OCI-M2 (cell line): ENCODE measurements at regions not wholly inside any gene's neighbourhood (a gene's known extent, or its start where the extent isn't known, plus 50 kb on each side); places are given as distances from the start of the nearest gene placed in this dataset.
A peak's percentile ranks its signal among the peaks of the same experiment; 100 is the strongest.
"Not testable (repeated sequence)": the region's sequence is repeated elsewhere in the genome, so short reads cannot be mapped to it uniquely, and the experiment has no call there.

ENCODE experiments used
- DNase-seq: peaks from one replicate; lab custom pipeline; 2025; ENCODE audit not compliant: unreplicated experiment; lab: John Stamatoyannopoulos, UW

DNA sequence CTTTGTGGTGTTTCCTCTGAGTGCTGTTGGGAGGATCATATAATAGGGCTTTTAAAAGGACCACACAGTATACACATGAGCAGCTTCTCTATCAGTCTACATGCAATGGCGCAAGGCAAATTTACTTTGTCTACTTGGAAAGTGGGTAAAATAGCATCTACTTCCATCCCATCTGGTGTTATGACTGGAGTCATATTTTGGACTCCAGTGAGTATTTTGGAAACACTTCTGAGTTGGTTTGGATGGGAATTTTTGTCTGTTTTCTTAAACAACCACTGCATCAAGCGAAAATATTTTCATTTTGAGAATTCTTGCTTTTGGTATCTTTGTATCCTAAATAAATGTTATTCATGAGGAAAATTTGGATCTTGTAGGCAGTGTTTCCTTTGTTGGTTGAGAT lies 220.8 kb downstream of the NMUR2 start:
- no peak for DNase-seq

DNA sequence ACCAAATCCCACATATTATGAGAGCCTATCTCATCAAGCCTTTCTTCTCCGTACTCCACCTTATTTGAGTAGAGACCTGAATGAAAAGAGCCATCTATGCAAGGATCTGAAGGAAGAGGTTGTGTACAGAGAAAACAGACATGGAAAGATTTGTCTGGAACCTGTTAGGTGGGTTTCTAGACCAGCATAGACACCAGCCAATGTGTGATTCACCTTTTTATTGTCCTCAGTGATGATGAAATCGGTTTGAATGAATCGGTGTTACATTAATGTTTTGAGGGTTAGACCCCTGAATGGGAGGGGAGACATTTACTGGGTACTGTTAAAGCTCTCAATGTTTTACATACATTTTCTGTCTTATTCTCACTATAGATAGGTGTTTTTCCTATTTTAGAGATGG lies 223.6 kb downstream of the NMUR2 start:
- DNase-seq = no peak

DNA sequence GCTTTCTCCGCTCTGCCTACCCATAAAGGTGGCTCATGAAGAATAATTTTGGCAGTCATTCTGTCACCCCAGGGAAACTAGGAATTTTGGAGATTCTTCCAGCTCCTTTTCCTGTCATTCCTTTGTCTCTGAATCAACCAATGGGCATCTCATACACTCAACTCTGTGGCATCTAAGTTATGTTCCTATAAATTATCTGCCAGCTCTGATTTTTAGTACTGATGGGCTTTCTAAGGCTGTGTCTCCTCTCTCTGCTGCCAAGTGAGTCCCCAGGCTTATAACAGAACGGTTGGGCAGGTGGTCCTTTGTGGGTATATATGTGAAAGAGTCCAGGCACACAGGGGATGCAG lies 226.8 kb downstream of the NMUR2 start:
- DNase-seq = no peak

DNA sequence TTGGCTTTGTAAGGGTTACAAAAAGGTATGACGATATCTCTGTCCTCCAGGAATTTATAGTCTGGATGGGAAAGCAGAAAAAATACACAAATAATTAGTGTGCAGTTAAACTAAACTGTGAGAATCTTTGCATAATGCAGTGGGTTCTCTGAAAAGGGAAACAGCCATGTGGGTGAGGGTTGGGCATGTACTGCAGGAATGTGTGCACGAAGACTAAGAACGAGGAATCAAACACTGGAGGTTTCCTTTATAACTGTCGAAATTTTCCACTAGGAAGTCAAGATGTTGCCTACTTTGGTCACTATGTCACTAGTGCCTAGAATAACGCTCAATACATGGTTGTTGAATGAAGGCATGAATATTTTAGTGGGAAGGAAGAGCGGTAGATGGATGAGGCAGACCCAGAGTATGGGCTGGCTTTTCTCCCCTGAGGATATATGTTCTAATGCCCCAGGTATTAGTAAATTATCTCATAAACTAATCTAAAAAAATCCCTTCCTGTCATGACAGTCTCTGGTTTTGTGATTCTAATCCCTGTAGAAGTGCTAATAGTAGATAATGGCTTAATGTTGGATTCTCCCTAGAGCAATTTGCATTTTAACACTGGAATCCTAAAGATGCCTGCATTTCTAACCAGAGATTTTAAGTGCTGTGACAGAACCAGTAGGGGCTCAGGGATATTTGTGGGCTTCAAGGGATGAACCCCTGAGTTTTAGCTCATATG lies 227.3 kb downstream of the NMUR2 start:
- DNase-seq = no peak

DNA sequence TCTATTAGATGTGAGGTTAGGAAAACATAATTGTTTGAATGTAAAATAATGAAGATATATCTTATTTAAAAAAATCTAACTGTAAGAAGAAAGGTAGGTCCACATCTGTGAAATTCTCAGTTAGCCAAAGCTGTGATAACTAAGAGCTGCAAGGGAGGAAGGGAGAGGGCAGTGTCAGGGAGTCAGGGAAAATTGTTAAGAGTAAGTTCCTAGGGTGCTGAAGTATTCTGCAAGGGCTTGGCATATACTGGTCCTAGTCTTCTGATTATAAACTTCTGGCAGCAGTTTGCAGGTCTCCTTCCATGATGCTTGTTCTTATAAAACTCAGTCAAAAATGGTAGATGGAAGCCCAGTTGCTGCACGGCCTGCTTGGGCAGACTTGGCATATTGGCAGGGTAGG lies 233.2 kb downstream of the NMUR2 start:
- no peak for DNase-seq

DNA sequence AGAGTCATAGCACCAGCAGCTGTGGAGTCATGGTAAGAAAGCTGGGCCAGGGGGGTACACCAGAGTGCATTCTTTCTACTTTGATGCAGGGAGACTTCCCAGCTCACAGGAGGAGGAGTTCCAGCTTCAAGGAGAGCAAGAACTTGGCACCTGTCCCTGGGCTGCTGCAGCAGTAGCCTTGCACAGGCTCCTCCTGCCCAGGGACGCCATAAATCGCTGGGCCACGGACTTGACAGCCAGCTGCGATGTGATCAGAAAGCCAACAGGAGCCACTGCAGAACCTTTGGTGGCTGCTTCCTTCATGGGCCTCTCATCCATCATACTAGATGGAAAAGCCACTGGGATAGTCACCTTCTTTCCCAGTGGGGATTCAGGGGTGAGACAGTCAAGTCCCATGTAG lies 234.7 kb downstream of the NMUR2 start:
- no peak for DNase-seq

DNA sequence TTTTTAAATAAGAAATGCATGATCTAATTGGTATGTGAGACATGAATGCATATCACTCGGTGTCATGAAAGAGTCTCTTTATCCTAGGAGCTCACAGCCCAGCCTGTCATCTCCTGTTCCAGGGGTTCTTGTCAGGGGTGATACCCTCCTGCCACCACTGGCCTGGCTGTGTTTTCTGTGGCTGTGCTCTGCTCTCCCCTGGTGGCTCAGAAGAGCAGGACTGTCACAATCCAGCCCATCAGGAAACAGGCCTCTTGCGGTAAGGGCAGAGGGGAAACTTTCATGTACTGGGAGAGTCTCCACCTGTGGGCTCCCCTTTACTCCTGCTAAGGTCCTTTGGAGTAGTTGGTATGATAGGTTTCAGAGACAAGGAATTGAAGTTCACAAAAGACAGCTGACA lies 240.2 kb upstream of the GLRA1 start:
- no peak for DNase-seq

DNA sequence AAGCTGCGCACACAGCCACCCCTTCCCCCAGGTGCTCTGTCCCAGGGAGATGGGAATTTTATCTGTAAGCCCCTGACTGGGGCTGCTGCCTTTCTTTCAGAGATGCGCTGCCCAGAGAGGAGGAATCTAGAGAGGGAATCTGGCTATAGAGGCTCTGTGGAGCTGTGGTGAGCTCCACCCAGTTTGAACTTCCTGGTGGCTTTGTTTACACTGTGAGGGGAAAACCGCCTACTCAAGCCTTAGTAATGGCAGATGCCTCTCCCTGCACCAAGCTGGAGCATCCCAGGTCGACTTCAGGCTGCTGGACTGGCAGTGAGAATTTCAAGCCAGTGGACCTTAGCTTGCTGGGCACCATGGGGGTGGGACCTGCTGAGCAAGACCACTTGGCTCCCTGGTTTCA lies 235.2 kb upstream of the GLRA1 start:
- DNase-seq = not testable (repeated sequence)

DNA sequence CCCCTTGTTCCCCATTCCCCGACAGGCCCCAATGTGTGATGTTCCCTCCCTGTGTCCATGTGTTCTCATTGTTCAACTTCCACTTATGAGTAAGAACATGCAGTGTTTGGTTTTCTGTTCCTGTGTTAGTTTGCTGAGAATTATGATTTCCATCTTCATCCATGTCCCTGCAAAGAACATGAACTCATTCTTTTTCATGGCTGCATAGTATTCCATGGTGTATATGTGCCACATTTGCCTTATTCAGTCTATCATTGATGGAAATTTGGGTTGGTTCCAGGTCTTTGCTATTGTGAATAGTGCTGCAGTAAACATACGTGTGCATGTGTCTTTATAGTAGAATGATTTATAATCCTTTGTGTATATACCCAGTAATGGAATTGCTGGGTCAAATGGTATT lies 229.8 kb upstream of the GLRA1 start:
- DNase-seq = not testable (repeated sequence)

DNA sequence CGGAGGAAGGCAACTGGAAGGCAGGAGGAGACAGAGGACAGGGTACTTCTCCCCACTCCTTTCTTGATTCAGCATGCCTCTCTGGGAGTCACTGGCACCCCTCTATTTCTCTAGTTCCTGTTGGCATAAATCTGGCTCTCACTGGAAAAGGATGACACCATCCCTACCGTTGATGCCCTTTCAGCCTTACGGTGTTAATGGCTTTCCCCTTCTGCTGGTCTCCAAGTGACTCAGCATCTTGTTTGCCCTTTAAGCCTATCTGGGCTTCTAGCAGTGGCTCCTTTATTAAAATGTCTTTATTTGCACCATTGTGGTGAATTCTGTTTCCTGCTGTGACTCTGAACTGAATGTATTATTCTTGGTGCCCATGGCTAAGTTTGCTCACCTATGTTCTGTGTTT lies 227.3 kb upstream of the GLRA1 start:
- DNase-seq = no peak

DNA sequence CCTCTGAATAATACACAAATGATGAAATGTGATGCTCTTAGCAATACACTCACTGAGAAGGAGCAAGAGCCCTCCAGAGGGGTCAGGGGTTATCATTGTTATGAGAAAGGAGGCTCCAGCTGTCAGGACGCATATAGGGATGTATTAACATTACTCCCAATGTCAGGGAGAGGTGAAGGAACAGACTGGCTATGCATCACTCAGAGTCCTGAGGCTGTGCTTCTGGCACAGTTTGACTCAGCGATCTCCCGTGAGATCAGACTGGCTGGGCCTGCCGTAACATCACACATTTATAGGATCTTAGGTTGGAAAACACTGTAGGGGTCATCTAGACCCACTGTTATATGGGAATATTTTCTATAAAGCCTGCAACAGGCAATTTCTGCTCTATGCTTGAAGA lies 226.5 kb upstream of the GLRA1 start:
- no peak for DNase-seq

DNA sequence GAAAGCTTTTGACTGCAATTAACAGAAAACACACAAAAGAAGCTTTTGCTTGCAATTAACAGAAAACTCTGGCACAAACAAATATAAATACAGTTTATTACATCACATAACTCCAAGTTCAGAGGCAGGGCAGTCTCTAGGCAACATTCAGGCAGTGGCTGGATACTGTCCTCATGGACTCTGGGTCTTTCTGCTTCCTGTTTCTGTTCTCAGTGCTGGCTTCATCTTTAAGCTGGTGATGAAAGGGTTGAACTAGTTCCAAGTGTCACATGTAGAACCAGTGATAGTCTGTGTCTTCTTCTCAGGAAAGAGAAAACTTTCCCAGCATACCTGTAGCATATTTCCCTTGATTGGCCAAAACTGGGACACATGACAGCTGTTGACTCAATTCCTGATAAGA lies 222.6 kb upstream of the GLRA1 start:
- no peak for DNase-seq

DNA sequence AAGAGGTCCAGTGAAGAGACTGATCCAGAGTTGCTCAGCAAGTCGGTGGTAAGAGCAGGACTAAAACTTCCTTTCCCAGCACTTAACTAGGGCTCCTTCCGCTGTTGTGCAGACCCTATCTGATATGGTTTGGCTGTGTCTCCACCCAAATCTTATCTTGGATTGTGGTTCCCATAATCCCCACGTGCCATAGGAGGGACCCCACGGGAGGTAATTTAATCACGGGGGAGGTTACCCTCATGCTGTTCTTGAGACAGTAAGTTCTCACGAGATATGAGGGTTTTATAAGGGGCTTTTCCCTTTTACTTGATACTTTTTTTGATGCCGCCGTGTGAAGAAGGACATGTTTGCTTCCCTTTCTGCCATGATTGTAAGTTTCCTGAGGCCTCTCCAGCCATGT lies 221.9 kb upstream of the GLRA1 start:
- DNase-seq = no peak

DNA sequence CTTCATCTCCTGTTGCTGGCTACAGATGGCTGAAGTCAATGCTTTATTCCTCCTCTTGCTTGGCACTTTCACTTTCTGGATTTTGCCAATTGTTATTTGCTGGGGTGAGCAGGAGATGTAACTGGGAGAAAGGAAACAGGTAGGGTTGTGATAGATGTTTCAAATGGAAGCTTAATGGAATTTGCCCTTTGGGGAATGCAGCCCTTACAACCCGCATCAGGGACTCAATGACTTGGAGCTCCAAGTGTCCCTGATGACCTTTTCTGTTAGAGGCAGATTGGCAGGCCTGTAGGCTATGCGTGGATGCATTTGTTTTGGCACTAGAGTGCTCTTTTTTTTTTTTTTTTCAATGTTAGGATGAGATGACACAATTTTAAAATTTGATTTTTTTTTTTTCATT lies 219.9 kb upstream of the GLRA1 start:
- no peak for DNase-seq

DNA sequence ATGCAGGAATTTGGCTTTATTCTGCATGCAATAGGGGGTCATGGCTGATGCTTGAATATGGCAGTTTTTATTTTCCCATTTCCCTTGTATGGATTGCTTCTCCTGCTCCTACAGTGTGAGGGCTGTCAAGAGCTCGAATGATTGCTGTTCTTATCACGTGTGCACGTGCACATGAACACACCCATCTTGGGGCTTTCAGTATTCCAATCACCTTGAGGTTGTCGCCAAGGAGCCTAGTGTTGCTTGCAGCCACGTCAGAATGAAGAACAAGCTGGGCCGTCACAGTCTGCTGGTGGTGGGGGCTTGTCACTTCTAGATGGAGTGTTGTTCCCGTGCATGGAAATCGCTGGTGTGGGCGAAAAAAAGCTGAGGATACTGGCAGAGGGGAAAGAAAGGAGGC lies 219.4 kb upstream of the GLRA1 start:
- DNase-seq = no peak

DNA sequence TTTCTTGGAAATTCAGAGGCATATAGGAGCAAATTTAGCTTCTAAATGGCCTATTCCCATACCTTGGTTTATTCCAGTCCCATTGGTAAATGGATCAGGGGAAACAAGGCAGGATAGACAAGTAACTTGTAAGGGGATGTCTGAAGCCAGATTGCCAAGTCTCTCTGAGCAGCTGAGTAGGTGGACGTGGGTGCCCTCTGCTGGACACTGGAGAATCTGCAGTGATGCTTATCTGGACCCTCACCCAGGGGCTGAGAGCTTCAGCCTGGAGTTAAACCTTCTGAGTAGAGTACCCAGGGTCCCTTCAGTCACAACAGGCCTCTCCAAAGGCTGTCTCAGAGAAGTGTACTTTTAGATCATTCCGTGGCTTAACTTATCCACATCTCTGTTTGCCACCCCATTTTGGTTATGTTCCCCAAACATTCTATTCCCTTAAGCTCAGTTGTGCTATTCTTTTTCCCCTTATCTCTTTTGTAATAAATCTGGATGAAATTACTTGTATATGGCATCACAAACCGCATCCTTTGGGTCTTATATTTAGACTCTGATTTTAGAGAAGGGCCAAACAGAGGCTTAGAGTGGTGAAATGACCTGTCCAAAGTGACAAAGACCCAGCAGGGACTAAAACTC lies 218.3 kb upstream of the GLRA1 start:
- peak; percentile 25 for DNase-seq

DNA sequence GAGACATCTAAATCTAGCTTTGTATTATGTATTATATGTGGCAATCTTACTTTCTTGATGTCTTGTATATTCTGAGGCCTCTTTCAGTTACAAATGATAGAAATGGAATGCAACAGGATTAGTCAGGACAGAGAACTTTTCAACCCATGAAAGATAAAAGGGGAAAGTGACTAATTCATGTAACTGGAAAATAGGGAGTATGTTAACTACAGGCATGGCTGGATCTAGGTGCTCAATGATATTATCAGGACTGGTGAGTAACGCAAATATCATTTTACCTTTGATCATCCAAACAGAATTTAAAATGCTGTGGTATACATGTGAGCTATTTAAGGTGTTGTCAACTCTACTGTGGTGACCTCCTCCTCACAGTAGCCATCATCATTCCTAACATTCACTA lies 215.7 kb upstream of the GLRA1 start:
- no peak for DNase-seq

DNA sequence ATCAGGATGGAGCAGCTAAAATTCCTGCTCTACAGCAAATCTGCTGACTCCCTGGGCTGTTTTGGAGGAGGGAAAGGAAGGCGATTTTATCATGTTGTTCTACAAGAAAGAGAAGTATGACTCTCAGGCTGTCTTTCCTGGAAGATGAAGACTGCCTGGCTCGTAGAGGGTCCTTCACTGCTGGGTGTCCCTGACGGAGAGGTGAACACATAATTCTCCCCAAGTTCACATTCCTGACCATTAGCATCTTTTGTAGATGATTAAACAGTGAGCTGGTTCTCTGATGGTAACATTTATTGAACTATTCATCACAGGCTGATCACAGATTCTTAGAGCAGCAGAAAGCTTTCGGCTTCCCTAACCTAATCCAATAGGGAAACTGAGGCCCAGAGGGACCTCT lies 212.4 kb upstream of the GLRA1 start:
- no peak for DNase-seq

DNA sequence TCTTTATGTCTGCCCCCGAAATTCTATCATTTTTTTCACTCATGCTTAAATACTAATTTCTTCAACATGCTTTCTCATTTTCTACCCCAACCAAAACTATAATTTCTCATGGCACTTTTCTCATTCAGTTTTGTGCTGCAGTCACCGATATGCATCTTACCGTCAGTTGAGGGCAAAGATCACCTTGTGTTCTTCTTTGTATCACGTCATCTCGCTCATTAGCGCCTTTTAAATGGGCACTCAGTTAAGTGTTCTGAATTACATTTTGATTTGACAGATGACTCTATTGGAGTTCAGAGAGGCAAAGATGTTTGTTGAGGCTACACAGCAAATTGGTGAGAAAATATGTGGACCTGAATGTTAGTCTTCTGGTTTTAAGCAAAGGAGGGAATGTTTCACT lies 211.7 kb upstream of the GLRA1 start:
- DNase-seq = no peak

DNA sequence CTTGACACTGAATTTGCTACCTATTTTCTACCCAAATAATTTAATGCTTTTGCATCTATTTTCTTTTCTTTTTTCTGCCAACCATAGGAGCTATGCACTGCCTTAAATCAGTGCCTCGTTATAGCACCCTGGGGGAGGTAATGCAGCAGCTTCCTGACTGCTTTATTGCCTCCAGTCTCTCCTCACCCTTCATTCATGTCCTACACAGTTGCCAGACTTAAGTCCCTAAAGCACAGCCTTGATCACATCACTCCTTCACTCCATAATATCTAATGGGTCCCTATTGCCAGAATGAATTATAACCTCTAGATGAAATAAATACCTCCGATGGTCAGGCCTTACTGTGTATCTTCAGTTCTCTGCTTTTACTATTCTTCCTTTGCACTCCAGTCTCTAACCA lies 211.2 kb upstream of the GLRA1 start:
- DNase-seq = no peak

DNA sequence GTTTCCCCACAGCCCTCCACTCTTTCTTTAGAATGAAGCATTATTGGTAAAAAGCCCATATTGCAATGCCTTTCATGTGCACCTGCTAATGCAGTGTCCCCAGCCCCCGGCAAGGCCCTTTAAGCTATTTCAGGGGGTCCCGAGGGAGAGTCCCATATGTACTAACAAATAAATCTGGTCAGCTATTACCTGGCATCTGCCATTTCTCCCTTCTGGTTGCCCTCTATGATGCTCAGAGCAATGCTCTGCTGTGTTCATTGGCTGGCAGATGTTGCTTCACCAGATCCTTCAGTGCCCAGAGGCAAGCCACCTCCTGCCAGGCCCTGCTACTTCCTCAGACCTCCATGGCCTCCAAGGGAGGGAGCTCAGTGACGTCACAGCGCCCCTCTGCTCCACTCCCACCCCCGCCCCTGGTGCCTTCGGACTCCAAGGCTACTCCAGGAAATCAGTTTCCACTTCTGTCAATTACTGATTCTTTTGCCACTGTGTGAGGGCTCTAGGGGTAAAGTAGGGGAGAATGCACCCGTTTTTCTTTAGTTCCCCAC lies 201.1 kb upstream of the GLRA1 start:
- no peak for DNase-seq

DNA sequence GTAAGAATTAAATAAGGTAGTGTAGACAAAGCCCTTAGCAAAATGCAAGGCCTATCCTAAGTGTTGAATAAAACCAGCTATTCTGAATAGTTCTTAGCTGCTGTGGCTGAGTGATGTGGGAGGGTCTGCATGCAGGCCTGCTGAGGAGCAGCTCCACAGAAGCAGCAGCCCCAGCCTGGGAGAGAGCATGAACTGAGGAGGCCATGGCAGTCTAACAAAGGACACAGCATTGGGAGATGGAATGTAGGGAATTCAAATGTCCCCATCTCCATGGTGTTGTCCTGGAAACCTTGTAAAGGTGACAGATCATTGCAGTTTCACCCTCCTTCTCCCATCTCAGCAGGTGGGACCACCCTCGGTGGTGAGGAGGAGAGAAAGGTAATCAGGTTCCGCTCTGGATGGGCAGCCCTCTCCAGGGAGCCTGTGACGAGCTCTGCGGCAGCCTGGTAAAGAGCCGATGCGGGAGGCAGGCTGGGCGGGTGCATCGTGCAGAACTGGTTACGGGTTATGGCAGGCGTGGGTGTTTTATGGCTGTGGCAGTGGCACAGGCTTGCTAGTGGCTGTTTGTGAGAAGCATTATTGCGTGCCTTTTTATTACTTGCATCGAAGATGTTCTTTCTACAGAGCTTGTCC lies 199.9 kb upstream of the GLRA1 start:
- no peak for DNase-seq
